Fibroblast of the aortic adventitia (primary cell): ENCODE measurements at regions not wholly inside any gene's neighbourhood (a gene's known extent, or its start where the extent isn't known, plus 50 kb on each side); places are given as distances from the start of the nearest gene placed in this dataset.
A peak's percentile ranks its signal among the peaks of the same experiment; 100 is the strongest.
"Not testable (repeated sequence)": the region's sequence is repeated elsewhere in the genome, so short reads cannot be mapped to it uniquely, and the experiment has no call there.

ENCODE experiments used
- DNase-seq: peaks from one replicate; pipeline ENCODE4 v3.0.0-alpha.2; 2010; ENCODE audit warnings: low read depth
- H3K4me3 ChIP-seq: 2 replicates; pipeline ENCODE4 v1.5.1; 2011; ENCODE audit warnings: low read depth, mild to moderate bottlenecking, control low read depth, low read length, moderate library complexity
- TF ChIP-seq, protein P1 (sequence below): IDR thresholded peaks from 2 replicates; pipeline ENCODE4 v1.5.1; 2011; ENCODE audit warnings: mild to moderate bottlenecking, low read length, control low read depth, inconsistent platforms; ENCODE audit not compliant: insufficient read depth

GRCh38 chr12:46661110-46661845, 164.5 kb downstream of the SLC38A4 start:
- no peak overlapping the region for H3K4me3 ChIP-seq
- peak; percentile 95 for DNase-seq
- TF ChIP-seq, protein P1, sequence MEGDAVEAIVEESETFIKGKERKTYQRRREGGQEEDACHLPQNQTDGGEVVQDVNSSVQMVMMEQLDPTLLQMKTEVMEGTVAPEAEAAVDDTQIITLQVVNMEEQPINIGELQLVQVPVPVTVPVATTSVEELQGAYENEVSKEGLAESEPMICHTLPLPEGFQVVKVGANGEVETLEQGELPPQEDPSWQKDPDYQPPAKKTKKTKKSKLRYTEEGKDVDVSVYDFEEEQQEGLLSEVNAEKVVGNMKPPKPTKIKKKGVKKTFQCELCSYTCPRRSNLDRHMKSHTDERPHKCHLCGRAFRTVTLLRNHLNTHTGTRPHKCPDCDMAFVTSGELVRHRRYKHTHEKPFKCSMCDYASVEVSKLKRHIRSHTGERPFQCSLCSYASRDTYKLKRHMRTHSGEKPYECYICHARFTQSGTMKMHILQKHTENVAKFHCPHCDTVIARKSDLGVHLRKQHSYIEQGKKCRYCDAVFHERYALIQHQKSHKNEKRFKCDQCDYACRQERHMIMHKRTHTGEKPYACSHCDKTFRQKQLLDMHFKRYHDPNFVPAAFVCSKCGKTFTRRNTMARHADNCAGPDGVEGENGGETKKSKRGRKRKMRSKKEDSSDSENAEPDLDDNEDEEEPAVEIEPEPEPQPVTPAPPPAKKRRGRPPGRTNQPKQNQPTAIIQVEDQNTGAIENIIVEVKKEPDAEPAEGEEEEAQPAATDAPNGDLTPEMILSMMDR, result peak; percentile 88

DNA sequence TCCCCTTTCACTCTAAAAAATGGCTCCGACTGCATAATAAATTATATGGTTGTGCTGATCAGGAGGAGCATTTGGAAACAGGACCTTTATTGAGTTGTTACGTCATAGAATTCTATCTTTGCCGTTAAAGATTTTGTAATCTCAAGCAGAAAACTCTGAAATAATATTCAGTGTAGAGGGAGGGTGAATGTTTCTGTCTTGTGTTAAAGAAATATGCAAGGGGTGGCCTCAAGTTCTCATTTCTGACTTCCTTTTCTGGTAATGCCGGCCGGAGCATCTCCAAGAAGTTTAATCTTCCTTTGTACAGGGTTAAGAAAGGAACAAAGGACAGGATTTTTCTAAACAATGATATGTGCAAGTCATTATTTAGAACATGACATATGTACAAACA, 165.1 kb downstream of the SLC38A4 start:
- peak; percentile 84 for DNase-seq
- no peak overlapping the region for H3K4me3 ChIP-seq
- TF ChIP-seq, protein P1, result no peak

DNA sequence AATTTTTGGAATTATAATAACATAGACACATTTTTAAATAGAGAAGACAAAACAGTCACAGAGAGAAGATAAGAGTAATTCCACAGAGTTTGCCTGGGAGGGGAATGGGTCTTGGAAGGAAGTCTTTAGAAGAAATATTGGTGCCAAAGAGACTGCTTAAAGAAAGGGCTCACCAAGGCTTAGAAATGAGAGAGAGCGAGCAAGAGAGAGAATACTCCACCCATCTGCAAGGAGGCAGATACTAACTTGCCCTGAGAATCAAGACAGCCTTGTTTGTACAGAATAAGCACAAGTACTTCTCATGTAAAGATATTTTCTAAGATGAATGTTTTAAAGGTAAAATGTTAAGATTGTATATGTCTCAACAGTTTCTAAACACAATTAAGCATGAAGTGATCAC, 165.5 kb downstream of the SLC38A4 start:
- peak; percentile 82 for DNase-seq
- TF ChIP-seq, protein P1, result no peak
- no peak overlapping the region for H3K4me3 ChIP-seq

DNA sequence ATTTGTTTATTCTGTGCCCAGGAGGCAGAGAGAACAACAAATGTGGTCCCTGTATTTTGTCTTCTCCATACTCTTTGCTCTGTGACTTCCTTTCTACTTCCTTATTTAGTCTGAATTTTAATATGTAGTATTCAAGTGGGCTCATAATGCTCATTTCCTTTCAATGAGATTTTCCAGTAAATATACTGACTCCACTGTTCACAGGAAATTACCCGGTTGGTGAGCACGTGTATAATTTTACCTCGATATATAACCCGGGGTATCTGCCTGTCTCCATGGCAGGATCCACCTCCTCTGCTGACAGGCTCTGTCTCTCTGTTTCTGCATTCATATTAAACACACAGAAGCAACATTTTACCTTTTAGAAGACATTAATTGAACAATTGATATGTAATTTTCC, 166.0 kb downstream of the SLC38A4 start:
- DNase-seq, result no peak
- H3K4me3 ChIP-seq, result no peak overlapping the region
- TF ChIP-seq, protein P1, result no peak

GRCh38 chr12:46659032-46659650, 166.7 kb downstream of the SLC38A4 start:
- TF ChIP-seq, protein P1, result no peak
- peak; percentile 64 for DNase-seq
- H3K4me3 ChIP-seq, result no peak overlapping the region

DNA sequence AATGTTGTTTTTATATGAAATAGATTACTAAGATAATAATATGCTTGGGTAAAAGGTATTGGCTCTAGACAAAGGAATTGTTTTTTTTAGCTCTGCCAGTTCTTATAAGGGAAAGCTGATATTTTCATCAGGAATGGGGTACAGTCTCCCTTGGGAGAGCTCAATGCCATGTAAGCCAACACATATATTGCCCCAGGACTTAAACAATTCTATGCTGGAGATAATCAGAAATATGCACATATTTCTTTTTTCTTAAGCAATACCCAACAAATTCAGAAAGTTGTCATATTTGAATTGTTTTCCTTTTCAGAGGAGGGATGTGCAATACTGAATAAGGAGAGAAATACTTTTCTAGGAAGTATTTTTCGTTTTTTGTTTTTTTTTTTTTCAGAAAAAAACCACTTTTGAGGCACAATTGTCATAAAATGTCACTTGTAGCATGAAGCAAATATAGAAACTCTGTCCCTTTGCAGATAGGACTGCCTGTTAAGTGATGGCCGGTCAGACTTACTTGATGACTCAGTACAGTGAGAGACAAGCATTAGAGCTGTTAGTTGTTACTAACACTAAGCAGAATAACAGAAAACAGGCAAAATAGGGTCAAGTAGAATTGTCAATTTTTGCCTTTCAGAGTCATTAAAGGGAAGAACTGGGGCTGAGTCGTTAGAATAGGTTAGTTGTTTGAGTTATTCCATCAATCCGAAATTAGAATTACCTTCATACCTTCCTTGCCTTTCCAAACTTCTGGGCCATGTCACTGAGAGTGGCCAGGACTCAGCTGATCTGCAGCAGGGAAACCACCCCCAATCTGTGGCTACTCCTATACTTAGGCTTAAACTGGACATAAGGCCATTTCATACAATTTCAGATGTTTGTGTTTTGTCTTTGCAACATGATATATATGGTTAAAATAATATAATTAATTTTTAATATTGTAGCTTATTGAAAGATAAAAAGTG, 168.1 kb downstream of the SLC38A4 start:
- TF ChIP-seq, protein P1, result no peak
- DNase-seq, result peak; percentile 51
- H3K4me3 ChIP-seq, result no peak overlapping the region

DNA sequence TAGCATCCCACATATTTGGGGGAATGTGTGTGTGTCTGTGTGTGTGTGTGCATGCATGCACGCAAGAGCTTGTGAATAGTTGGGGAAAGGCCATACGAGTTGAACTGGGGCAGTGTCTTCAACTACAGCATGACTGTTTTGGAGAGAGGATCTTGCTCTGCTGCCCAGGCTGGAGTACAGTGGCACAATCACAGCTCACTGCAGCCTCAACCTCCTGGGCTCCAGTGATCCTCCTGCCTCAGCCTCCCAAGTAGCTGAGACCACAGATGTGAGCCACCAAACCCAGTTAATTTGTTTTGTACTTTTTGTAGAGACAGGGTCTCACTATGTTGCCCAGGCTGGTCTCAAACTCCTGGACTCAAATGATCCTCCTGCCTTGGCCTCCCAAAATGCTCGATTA, 169.8 kb downstream of the SLC38A4 start:
- H3K4me3 ChIP-seq, DNase-seq: not testable (repeated sequence)
